Mesenchymal stem cell (in vitro differentiated cells and primary cell): ENCODE measurements at regions not wholly inside any gene's neighbourhood (a gene's known extent, or its start where the extent isn't known, plus 50 kb on each side); places are given as distances from the start of the nearest gene placed in this dataset.

Experiments used
- DNase-seq: peaks from one replicate; pipeline ENCODE4 v3.0.0-alpha.2; 2013
- H2AFZ ChIP-seq: one replicate; pipeline ENCODE4 v1.6.1; 2013; ENCODE audit warnings: low read depth, mild to moderate bottlenecking, control low read depth, inconsistent platforms, low read length, moderate library complexity
- H2AK5ac ChIP-seq: 2 replicates; pipeline ENCODE4 v1.6.1; 2013; ENCODE audit warnings: low read length, moderate library complexity, mild to moderate bottlenecking, inconsistent platforms; ENCODE audit not compliant: severe bottlenecking
- H2BK120ac ChIP-seq: one replicate; pipeline ENCODE4 v1.6.1; 2013; ENCODE audit warnings: low read depth, mild to moderate bottlenecking, inconsistent platforms, low read length, moderate library complexity
- H2BK12ac ChIP-seq, 2 experiments: one replicate each; pipeline ENCODE4 v1.6.1; 2013; ENCODE audit warnings: inconsistent platforms in 2 of 2, low read length in 2 of 2, mild to moderate bottlenecking in 2 of 2, moderate library complexity in 2 of 2, control low read depth in 1 of 2
- H2BK15ac ChIP-seq: one replicate; pipeline ENCODE4 v1.6.1; 2013; ENCODE audit warnings: mild to moderate bottlenecking, low read depth, inconsistent platforms; ENCODE audit not compliant: poor library complexity, severe bottlenecking
- H2BK5ac ChIP-seq: 2 replicates; pipeline ENCODE4 v1.6.1; 2013; ENCODE audit warnings: low read depth, mild to moderate bottlenecking, low read length, control low read depth, inconsistent platforms; ENCODE audit not compliant: poor library complexity, severe bottlenecking
- H3K14ac ChIP-seq, 2 experiments: one replicate each; pipeline ENCODE4 v1.6.1; 2013; ENCODE audit warnings: inconsistent platforms in 2 of 2, low read length in 2 of 2, control low read depth in 1 of 2, mild to moderate bottlenecking in 1 of 2, moderate library complexity in 1 of 2
- H3K18ac ChIP-seq, 2 experiments: one replicate each; pipeline ENCODE4 v1.6.1; 2013; ENCODE audit warnings: inconsistent platforms in 2 of 2, low read length in 2 of 2, control low read depth in 1 of 2, low read depth in 1 of 2, mild to moderate bottlenecking in 1 of 2
- H3K23ac ChIP-seq, 2 experiments: one replicate each; pipeline ENCODE4 v1.6.1; 2013; ENCODE audit warnings: inconsistent platforms in 2 of 2, low read length in 2 of 2, mild to moderate bottlenecking in 2 of 2, moderate library complexity in 2 of 2, control low read depth in 1 of 2
- H3K27ac ChIP-seq: 2 replicates; pipeline ENCODE4 v1.5.1; 2013; ENCODE audit warnings: mild to moderate bottlenecking, moderate library complexity, low read length, control low read depth, inconsistent platforms; ENCODE audit not compliant: poor library complexity, severe bottlenecking
- H3K27me3 ChIP-seq, 2 experiments: 2 replicates each; pipeline versions ENCODE4 v1.6.1 to v1.7.0; 2013; ENCODE audit warnings: low read length in 2 of 2, mild to moderate bottlenecking in 2 of 2, moderate library complexity in 2 of 2, control low read depth in 1 of 2, inconsistent platforms in 1 of 2; ENCODE audit not compliant: control insufficient read depth in 1 of 2, insufficient read depth in 1 of 2
- H3K36me3 ChIP-seq, 2 experiments: 2 replicates each; pipeline versions ENCODE4 v1.6.1 to v1.7.0; 2013; ENCODE audit warnings: low read length in 2 of 2, control low read depth in 1 of 2, inconsistent platforms in 1 of 2, low read depth in 1 of 2, mild to moderate bottlenecking in 1 of 2; ENCODE audit not compliant: insufficient read depth in 2 of 2, control insufficient read depth in 1 of 2
- H3K4ac ChIP-seq, 2 experiments: one replicate each; pipeline ENCODE4 v1.6.1; 2013; ENCODE audit warnings: inconsistent platforms in 2 of 2, low read length in 2 of 2, mild to moderate bottlenecking in 2 of 2, moderate library complexity in 2 of 2, control low read depth in 1 of 2, low read depth in 1 of 2
- H3K4me1 ChIP-seq: 2 replicates; pipeline ENCODE4 v1.6.1; 2013; ENCODE audit warnings: low read depth, low read length, control low read depth; ENCODE audit not compliant: control insufficient read depth, insufficient read depth
- H3K4me2 ChIP-seq: 2 replicates; pipeline ENCODE4 v1.6.1; 2013; ENCODE audit warnings: low read length, mild to moderate bottlenecking, inconsistent platforms; ENCODE audit not compliant: poor library complexity, severe bottlenecking
- H3K4me3 ChIP-seq, 2 experiments: 2 replicates each; pipeline versions ENCODE4 v1.5.1 to v1.7.0; 2013; ENCODE audit warnings: low read length in 2 of 2, mild to moderate bottlenecking in 2 of 2, control low read depth in 1 of 2, low read depth in 1 of 2; ENCODE audit not compliant: insufficient read depth in 1 of 2
- H3K79me1 ChIP-seq: replicated peaks from 2 replicates; pipeline ENCODE4 v1.6.1; 2013; ENCODE audit warnings: mild to moderate bottlenecking, control low read depth, low read length, inconsistent platforms; ENCODE audit not compliant: poor library complexity, severe bottlenecking
- H3K9ac ChIP-seq: 2 replicates; pipeline ENCODE4 v1.7.0; 2013; ENCODE audit warnings: mild to moderate bottlenecking, low read length, moderate library complexity
- H3K9me3 ChIP-seq: 2 replicates; pipeline ENCODE4 v1.7.0; 2013; ENCODE audit warnings: mild to moderate bottlenecking, low read length; ENCODE audit not compliant: control insufficient read depth
- H4K8ac ChIP-seq: one replicate; pipeline ENCODE4 v1.6.1; 2013; ENCODE audit warnings: inconsistent platforms, mild to moderate bottlenecking, low read length, moderate library complexity
- H4K91ac ChIP-seq: one replicate; pipeline ENCODE4 v1.6.1; 2013; ENCODE audit warnings: mild to moderate bottlenecking, low read length, inconsistent platforms
- WGBS: methylation state at CpG from one replicate; pipeline ENCODE4 v1.1.7; 2013; ENCODE audit warnings: mixed read lengths; 5-methylcytosine and 5-hydroxymethylcytosine counted together

DNA sequence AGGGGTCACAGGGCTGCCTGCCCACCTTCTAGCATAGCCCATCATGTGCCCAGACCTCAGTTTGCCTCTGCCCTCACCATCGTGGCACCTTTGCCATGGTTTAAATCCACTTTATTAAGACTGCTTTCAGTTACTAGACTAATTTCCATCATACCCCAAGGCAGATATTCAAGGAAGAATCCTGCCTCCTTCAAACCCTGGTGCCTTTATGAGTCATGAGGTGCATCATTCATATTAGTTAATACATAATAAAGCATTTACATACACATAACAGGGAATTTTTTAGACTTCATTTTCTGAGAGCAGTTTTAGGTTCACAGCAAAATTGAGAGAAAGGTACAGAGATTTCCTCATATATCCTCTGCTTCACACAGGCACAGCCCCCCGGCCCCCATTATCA, 62.8 kb downstream of the CXCL12 start:
- WGBS = 63% methylated on average over 2 of the region's 2 CpGs
- DNase-seq = no peak
- Histone ChIP-seq H2BK12ac (no peak overlapping the region), H2BK15ac (no peak overlapping the region), H3K23ac (no peak overlapping the region), H4K8ac (no peak overlapping the region), H3K79me1 (no peaks in the 10 kb centered on the region), H2BK5ac (no peak overlapping the region), H3K18ac (no peak overlapping the region), H3K14ac (no peak overlapping the region), H2AFZ (no peak overlapping the region), H3K4me3 (no peak overlapping the region), H2AK5ac (no peak overlapping the region), H2BK120ac (no peak overlapping the region), H4K91ac (no peak overlapping the region), H3K4me1 (peaks cover 3% of the 10 kb centered on the region), H3K9ac (no peak overlapping the region), H3K36me3 (no peaks in the 10 kb centered on the region), H3K9me3 (no peaks in the 10 kb centered on the region), H3K27me3 (no peaks in the 10 kb centered on the region), H3K27ac (no peak overlapping the region), H3K4me2 (no peak overlapping the region), H3K4ac (no peak overlapping the region)

- Histone ChIP-seq H3K4me1 (peaks cover 5% of the 10 kb centered on the region), H3K4me2 (no peak overlapping the region), H3K23ac (no peak overlapping the region), H3K36me3 (no peaks in the 10 kb centered on the region), H3K79me1 (no peaks in the 10 kb centered on the region), H2BK15ac (no peak overlapping the region), H3K9ac (no peak overlapping the region), H3K27me3 (no peaks in the 10 kb centered on the region), H2BK5ac (no peak overlapping the region), H2BK120ac (no peak overlapping the region), H2AFZ (no peak overlapping the region), H4K8ac (no peak overlapping the region), H2AK5ac (no peak overlapping the region), H3K4ac (no peak overlapping the region), H4K91ac (no peak overlapping the region), H3K27ac (no peak overlapping the region), H3K18ac (no peak overlapping the region), H3K4me3 (no peak overlapping the region), H3K9me3 (no peaks in the 10 kb centered on the region), H2BK12ac (no peak overlapping the region), H3K14ac (no peak overlapping the region)
- no CpG with 5 or more reads among the region's 3 CpGs for WGBS
- no peak for DNase-seq
Observed at GRCh38 chr10:44320756-44321155, 64.1 kb downstream of the CXCL12 start.

GRCh38 chr10:44317856-44318255, 67.0 kb downstream of the CXCL12 start:
- Histone ChIP-seq H3K9ac (no peak overlapping the region), H3K4ac (no peak overlapping the region), H3K23ac (no peak overlapping the region), H3K36me3 (no peaks in the 10 kb centered on the region), H3K27ac (no peak overlapping the region), H2AFZ (no peak overlapping the region), H3K4me3 (no peak overlapping the region), H2BK5ac (no peak overlapping the region), H2AK5ac (no peak overlapping the region), H3K4me2 (no peak overlapping the region), H4K8ac (no peak overlapping the region), H3K14ac (no peak overlapping the region), H2BK12ac (no peak overlapping the region), H2BK15ac (no peak overlapping the region), H3K79me1 (no peaks in the 10 kb centered on the region), H4K91ac (no peak overlapping the region), H3K18ac (no peak overlapping the region), H3K4me1 (peaks cover 8% of the 10 kb centered on the region), H2BK120ac (no peak overlapping the region), H3K9me3 (no peaks in the 10 kb centered on the region), H3K27me3 (no peaks in the 10 kb centered on the region)
- no peak for DNase-seq
- WGBS = 92% methylated on average over 3 of the region's 3 CpGs

DNA sequence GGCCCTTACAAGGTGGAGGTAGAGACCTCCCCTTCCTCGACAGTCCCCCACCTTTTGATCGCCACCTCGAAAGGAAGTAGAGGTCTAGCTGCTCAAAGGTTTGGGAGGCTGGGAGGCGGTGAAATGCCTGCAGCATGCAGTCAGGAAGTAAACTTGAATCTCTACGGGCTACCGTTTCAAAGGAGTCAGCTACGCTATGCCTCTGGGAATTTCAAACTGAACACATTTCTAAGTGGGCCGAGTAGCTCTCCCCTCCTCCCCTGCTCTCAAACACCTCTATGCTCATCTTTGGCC, 68.0 kb downstream of the CXCL12 start:
- Histone ChIP-seq H2BK120ac (no peak overlapping the region), H3K27ac (no peak overlapping the region), H2AK5ac (no peak overlapping the region), H2AFZ (no peak overlapping the region), H3K4me3 (no peak overlapping the region), H3K4me1 (peaks cover 5% of the 10 kb centered on the region), H2BK12ac (no peak overlapping the region), H3K23ac (no peak overlapping the region), H3K9ac (no peak overlapping the region), H3K14ac (no peak overlapping the region), H3K4me2 (no peak overlapping the region), H2BK5ac (no peak overlapping the region), H3K4ac (no peak overlapping the region), H3K79me1 (no peaks in the 10 kb centered on the region), H4K91ac (no peak overlapping the region), H3K36me3 (no peaks in the 10 kb centered on the region), H3K27me3 (no peaks in the 10 kb centered on the region), H4K8ac (no peak overlapping the region), H3K18ac (no peak overlapping the region), H3K9me3 (no peaks in the 10 kb centered on the region), H2BK15ac (no peak overlapping the region)
- no peak for DNase-seq
- 79% methylated on average over 8 of the region's 8 CpGs for WGBS
